ENCODE measurements at regions not wholly inside any gene's neighbourhood (a gene's known extent, or its start where the extent isn't known, plus 50 kb on each side); places are given as distances from the start of the nearest gene placed in this dataset.

GRCh38 chr4:167897116-167897515 lies 195.2 kb upstream of the ANXA10 start:
- TF ChIP-seq EZH2 (IDR thresholded peaks at IDR 0.05; ENCODE audit: insufficient read depth, poor library complexity, severe bottlenecking) (no peak), EZH2phosphoT487 (IDR thresholded peaks at IDR 0.05; ENCODE audit: insufficient read depth, low read depth) (no peak)
